Ishikawa (cell line): ENCODE measurements at regions not wholly inside any gene's neighbourhood (a gene's known extent, or its start where the extent isn't known, plus 50 kb on each side); places are given as distances from the start of the nearest gene placed in this dataset.
A peak's percentile ranks its signal among the peaks of the same experiment; 100 is the strongest.

Source experiments
- CEBPB ChIP-seq: IDR thresholded peaks from 2 replicates; pipeline ENCODE4 v1.6.1; 2012
- CREB1 ChIP-seq: IDR thresholded peaks from 2 replicates; pipeline ENCODE4 v1.6.1; 2012; ENCODE audit warnings: low read depth
- EGR1 ChIP-seq: IDR thresholded peaks from 2 replicates; pipeline ENCODE4 v1.6.1; 2012
- EP300 ChIP-seq: IDR thresholded peaks from 2 replicates; pipeline ENCODE4 v1.6.1; 2012; ENCODE audit warnings: borderline replicate concordance
- FOXM1 ChIP-seq: IDR thresholded peaks from 2 replicates; pipeline ENCODE4 v1.6.1; 2012; ENCODE audit warnings: low read depth, borderline replicate concordance
- MAX ChIP-seq: IDR thresholded peaks from 2 replicates; pipeline ENCODE4 v1.6.1; 2012
- NFIC ChIP-seq: IDR thresholded peaks from 2 replicates; pipeline ENCODE4 v1.6.1; 2012
- RAD21 ChIP-seq: IDR thresholded peaks from 2 replicates; pipeline ENCODE4 v1.6.1; 2012; ENCODE audit warnings: low read depth
- REST ChIP-seq: IDR thresholded peaks from 2 replicates; pipeline ENCODE4 v1.6.1; 2012; ENCODE audit warnings: low read depth, mild to moderate bottlenecking
- TAF1 ChIP-seq: IDR thresholded peaks from 2 replicates; pipeline ENCODE4 v1.6.1; 2012; ENCODE audit warnings: low read depth, mild to moderate bottlenecking
- TCF12 ChIP-seq: IDR thresholded peaks from 2 replicates; pipeline ENCODE4 v1.6.1; 2012; ENCODE audit warnings: low read depth
- TEAD4 ChIP-seq: IDR thresholded peaks from 2 replicates; pipeline ENCODE4 v1.6.1; 2012
- USF1 ChIP-seq: IDR thresholded peaks from 2 replicates; pipeline ENCODE4 v1.6.1; 2012
- YY1 ChIP-seq: IDR thresholded peaks from 2 replicates; pipeline ENCODE4 v1.6.1; 2012; ENCODE audit warnings: low read depth
- ZBTB7A ChIP-seq: IDR thresholded peaks from 2 replicates; pipeline ENCODE4 v1.6.1; 2012; ENCODE audit warnings: low read depth

- TF ChIP-seq REST = no peak
Observed at GRCh38 chr13:106919638-106920037, 351.7 kb upstream of the ARGLU1 start.

- TF ChIP-seq EP300 (no peak), ZBTB7A (no peak), USF1 (no peak), REST (no peak), FOXM1 (no peak), CEBPB (no peak)
Observed at GRCh38 chr13:106919133-106919532, 351.2 kb upstream of the ARGLU1 start.

GRCh38 chr13:106918557-106918860 lies 350.6 kb upstream of the ARGLU1 start:
- no peak for TF ChIP-seq TEAD4
- TF ChIP-seq MAX = no peak
- TF ChIP-seq CEBPB = no peak
- no peak for TF ChIP-seq TCF12
- TF ChIP-seq RAD21 = no peak
- no peak for TF ChIP-seq NFIC
- TF ChIP-seq EGR1 = no peak
- no peak for TF ChIP-seq REST
- TF ChIP-seq CREB1 = no peak
- no peak for TF ChIP-seq TAF1
- no peak for TF ChIP-seq USF1
- no peak for TF ChIP-seq EP300
- TF ChIP-seq FOXM1 = no peak
- no peak for TF ChIP-seq YY1
- no peak for TF ChIP-seq ZBTB7A

- TF ChIP-seq TCF12 (no peak), MAX (peak; percentile 91), EP300 (no peak), EGR1 (no peak), YY1 (0 out of 2 replicates have a peak, but pooled peaks have one; percentile 16), CEBPB (no peak), ZBTB7A (no peak), CREB1 (no peak), FOXM1 (no peak), REST (no peak), USF1 (no peak), TEAD4 (0 out of 2 replicates have a peak, but pooled peaks have one; percentile 4), TAF1 (no peak), RAD21 (peak; percentile 86), NFIC (peak; percentile 32)
Observed at GRCh38 chr13:106917673-106918556, 350.0 kb upstream of the ARGLU1 start.
